Tibial nerve (tissue), 4 donors: ENCODE measurements at regions not wholly inside any gene's neighbourhood (a gene's known extent, or its start where the extent isn't known, plus 50 kb on each side); places are given as distances from the start of the nearest gene placed in this dataset.

ENCODE experiments used
- DNase-seq, 2 donors: peaks; one replicate each; pipeline ENCODE4 v3.0.0-alpha.2; 2019; ENCODE audit warnings: low spot score in 2 of 2
- H3K27ac ChIP-seq, 4 donors: fragments of 200-600 bp; sonication (generic) in 3 of 4; one replicate each; pipeline ENCODE4 v1.5.1; 2017 to 2019; ENCODE audit warnings: mild to moderate bottlenecking in 1 of 4
- H3K27me3 ChIP-seq, 2 donors: fragments of 200-600 bp; sonication (generic) in 1 of 2; one replicate each; pipeline versions ENCODE4 v1.5.1 to v1.6.0; 2017 to 2019
- H3K36me3 ChIP-seq, 3 donors: fragments of 200-600 bp; sonication (generic); one replicate each; pipeline ENCODE4 v1.5.1; 2018 to 2019
- H3K4me1 ChIP-seq, 4 donors: fragments of 200-600 bp; sonication (generic) in 3 of 4; one replicate each; pipeline ENCODE4 v1.5.1; 2017 to 2019
- H3K4me3 ChIP-seq, 4 donors: fragments of 200-600 bp; sonication (generic) in 3 of 4; one replicate each; pipeline ENCODE4 v1.5.1; 2017 to 2019; ENCODE audit warnings: mild to moderate bottlenecking in 1 of 4, moderate library complexity in 1 of 4
- H3K9me3 ChIP-seq, 4 donors: fragments of 200-600 bp; sonication (generic) in 3 of 4; one replicate each; pipeline ENCODE4 v1.5.1; 2017 to 2019
- EP300 ChIP-seq, 2 donors: sonication (generic); formaldehyde crosslinking; IDR thresholded peaks; one replicate each; pipeline ENCODE4 v1.6.1; 2017; ENCODE audit warnings: antibody characterized with exemption in 2 of 2, mild to moderate bottlenecking in 1 of 2
- POLR2A ChIP-seq, 2 donors: fragments of 450-650 bp; IDR thresholded peaks; one replicate each; pipeline ENCODE4 v1.6.1; 2017; ENCODE audit warnings: antibody characterized with exemption in 2 of 2, mild to moderate bottlenecking in 2 of 2, moderate library complexity in 2 of 2
- WGBS, 2 donors: methylation state at CpG; one replicate each; pipeline ENCODE4 v1.1.5; 2018; 5-methylcytosine and 5-hydroxymethylcytosine counted together
- TF ChIP-seq, protein P1 (sequence below), 5 experiments: fragments of 200-600 bp in 3 of 5; fragments of 450-650 bp in 2 of 5; sonication (generic) in 3 of 5; IDR thresholded peaks; one replicate each; pipeline ENCODE4 v1.5.1; 2016 to 2019; ENCODE audit warnings: antibody characterized with exemption in 5 of 5, mild to moderate bottlenecking in 3 of 5, moderate library complexity in 2 of 5

DNA sequence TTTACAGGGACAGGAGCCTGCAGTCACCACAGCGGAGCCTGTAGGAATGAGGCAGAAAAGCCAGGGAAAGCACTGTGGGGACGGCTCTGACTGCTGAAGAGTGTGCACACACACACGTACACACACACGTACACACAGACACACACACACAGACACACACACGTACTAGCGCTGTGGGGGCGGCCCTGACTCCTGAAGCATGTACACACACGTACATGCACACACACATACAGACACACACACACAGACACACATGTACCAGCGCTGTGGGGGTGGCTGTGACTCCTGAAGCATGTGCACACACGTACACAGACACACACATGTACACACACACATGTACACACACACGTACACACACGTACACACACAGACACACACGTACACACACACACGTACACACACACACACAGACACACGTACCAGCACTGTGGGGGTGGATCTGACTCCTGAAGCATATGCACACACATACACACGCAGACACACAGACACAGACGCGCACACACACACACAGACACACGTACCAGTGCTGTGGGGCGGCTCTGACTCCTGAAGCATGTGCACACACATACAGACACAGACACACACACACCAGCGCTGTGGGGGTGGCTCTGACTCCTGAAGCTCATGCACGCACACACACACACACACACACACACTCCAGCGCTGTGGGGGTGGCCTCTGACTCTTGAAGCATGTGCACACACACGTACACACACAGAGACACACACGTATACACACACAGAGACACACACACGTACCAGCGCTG is 127.3 kb downstream of the DLL1 start:
- 88 to 89% methylated on average over 24 to 26 of the region's 27 CpGs for WGBS, 2 donors
- DNase-seq, result no peak

DNA sequence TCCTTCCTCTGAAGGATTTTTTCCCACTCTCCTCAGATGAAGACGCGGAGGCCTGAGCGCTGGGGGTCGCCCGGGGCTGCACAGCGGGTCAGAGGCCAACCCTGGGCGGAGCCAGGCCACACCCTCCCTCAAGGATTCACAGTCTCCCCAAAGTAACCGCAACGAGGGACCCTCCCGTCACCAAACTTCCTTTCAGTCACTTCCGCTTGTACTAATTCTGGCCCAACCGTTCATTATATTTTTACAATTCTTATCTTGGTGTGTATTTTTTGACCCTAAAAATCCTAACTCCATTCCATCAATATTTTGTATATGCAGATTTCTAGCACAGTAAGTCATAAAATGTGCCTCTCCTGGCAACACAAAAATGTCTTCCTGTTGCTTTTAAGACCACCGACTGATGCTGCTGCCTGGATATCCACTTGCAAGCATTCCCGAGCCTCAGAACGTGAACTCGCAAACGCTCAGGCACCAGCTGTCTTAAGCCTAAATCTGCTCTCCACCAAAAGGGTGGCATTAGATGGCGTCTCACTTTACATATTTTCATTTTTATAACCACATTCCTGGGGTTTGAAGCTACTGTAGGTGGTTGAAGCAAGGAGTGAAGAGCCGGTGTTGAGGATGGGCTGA is 128.0 kb downstream of the DLL1 start:
- DNase-seq, result no peak
- 88 to 90% methylated on average over 19 of the region's 19 CpGs for WGBS, 2 donors
- Histone ChIP-seq H3K4me1 (peaks cover 0 to 5% (median 1%) of the 10 kb centered on the region in 4 donors), H3K36me3 (no peaks in the 10 kb centered on the region), H3K9me3 (peaks cover 0 to 2% (median 0%) of the 10 kb centered on the region in 4 donors), H3K27me3 (no peaks in the 10 kb centered on the region), H3K27ac (no peak overlapping the region), H3K4me3 (no peak overlapping the region)
- TF ChIP-seq, protein P1, sequence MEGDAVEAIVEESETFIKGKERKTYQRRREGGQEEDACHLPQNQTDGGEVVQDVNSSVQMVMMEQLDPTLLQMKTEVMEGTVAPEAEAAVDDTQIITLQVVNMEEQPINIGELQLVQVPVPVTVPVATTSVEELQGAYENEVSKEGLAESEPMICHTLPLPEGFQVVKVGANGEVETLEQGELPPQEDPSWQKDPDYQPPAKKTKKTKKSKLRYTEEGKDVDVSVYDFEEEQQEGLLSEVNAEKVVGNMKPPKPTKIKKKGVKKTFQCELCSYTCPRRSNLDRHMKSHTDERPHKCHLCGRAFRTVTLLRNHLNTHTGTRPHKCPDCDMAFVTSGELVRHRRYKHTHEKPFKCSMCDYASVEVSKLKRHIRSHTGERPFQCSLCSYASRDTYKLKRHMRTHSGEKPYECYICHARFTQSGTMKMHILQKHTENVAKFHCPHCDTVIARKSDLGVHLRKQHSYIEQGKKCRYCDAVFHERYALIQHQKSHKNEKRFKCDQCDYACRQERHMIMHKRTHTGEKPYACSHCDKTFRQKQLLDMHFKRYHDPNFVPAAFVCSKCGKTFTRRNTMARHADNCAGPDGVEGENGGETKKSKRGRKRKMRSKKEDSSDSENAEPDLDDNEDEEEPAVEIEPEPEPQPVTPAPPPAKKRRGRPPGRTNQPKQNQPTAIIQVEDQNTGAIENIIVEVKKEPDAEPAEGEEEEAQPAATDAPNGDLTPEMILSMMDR (IDR thresholded peaks at IDR 0.05), result no peak
- no peak for TF ChIP-seq EP300 (IDR thresholded peaks at IDR 0.05)
- no peak for TF ChIP-seq POLR2A (IDR thresholded peaks at IDR 0.05)

More for the DNA sequence above, 127.3 kb downstream of the DLL1 start:
- Histone ChIP-seq H3K4me3 (no peak overlapping the region), H3K9me3 (peaks cover 0 to 2% (median 0%) of the 10 kb centered on the region in 4 donors), H3K36me3 (no peaks in the 10 kb centered on the region), H3K4me1 (peaks cover 0 to 5% (median 1%) of the 10 kb centered on the region in 4 donors), H3K27ac (no peak overlapping the region), H3K27me3 (no peaks in the 10 kb centered on the region)
- TF ChIP-seq, protein P1 (IDR thresholded peaks at IDR 0.05), result no peak
- TF ChIP-seq EP300 (IDR thresholded peaks at IDR 0.05) (no peak), POLR2A (IDR thresholded peaks at IDR 0.05) (no peak)

DNA sequence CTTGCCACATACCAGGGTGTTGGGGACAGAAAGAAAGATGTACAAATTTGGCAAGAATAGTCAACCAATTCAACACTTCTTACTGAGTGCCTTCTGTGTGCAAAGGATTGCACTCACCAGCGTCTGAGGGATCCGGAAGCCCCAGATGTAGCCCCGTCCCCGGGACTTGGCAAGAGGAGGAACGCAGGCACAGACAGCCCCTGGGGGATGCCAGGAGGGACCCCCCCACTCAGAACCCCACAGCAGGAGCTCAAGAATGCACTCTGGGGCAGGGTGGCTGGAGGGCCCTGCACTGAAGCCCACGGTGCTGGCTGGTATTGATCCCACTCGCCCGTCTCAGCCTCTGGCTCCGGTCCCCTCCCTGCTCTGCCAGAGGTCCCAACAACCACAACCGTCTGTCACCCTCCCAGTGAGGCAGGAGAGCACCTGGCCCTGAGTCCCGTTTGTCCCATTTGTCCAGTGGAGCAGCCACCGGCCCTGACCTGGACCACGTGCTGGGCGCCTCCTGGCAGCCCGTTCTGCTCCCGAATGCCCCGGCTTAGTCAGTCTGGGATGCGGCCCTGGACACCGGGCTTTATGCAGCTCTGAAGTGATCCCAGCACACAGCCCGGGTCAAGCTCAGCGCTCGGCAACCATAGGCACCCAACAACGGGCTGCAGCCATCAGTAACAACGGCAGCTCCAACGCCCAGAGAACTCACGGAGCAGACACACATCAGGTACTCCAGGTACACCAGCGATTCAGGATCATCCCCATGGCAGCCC is 128.7 kb downstream of the DLL1 start:
- TF ChIP-seq, protein P1 (IDR thresholded peaks at IDR 0.05), result no peak
- TF ChIP-seq POLR2A (IDR thresholded peaks at IDR 0.05) (no peak), EP300 (IDR thresholded peaks at IDR 0.05) (no peak)
- Histone ChIP-seq H3K36me3 (no peaks in the 10 kb centered on the region), H3K9me3 (no peaks in the 10 kb centered on the region), H3K4me1 (peaks cover 0 to 5% (median 1%) of the 10 kb centered on the region in 4 donors), H3K4me3 (no peak overlapping the region), H3K27ac (no peak overlapping the region), H3K27me3 (no peaks in the 10 kb centered on the region)
- 92 to 95% methylated on average over 22 to 25 of the region's 27 CpGs for WGBS, 2 donors
- no peak for DNase-seq

DNA sequence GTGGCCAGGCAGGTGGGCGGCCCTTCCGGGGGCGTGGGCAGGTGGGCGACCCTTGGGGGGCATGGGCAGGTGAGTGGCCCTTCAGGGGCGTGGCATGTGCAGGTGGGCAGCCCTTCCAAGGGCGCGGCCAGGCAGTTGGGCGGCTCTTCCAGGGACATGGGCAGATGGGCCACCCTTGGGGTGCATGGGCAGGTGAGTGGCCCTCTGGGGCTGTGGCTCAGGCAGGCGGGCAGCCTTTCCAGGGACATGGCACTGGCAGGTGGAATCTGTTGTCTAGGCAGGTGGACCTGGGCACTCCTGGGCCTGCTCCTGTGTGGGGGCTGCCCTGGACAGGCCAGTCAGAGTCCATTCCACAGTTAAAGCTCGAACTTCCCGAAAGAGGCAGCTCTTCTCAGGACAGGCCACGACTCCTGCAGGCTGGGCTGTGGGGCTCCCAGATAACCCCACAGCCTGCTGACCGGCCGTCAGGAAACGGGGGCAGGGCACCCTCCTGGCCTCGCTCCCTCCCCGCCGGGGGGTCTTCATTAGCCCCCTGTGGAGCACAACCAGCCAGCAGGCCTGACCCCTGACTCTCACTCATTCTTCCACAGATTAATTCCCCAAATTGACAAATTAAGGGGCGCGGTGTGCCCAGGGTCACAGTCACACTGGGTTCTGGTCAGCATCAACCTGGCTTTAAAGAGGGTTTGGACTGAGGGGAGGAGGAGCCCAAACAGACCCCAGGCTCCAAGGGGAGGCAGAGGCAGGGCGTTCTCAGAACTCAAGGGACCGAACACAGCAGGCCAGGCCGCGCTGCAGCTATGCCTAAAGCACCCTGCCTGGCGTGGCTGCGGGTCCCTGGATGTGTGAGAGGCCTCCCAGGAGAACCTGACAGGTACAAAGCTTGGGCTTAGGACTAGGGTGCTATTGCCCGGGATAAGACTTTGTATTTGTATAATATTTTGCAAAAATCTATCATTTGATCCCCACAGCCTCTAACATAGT is 130.0 kb downstream of the DLL1 start:
- Histone ChIP-seq H3K9me3 (no peaks in the 10 kb centered on the region), H3K4me3 (no peak overlapping the region), H3K27me3 (no peaks in the 10 kb centered on the region), H3K27ac (no peak overlapping the region), H3K36me3 (no peaks in the 10 kb centered on the region), H3K4me1 (peaks cover 0 to 5% (median 1%) of the 10 kb centered on the region in 4 donors)
- DNase-seq, result no peak
- TF ChIP-seq, protein P1 (IDR thresholded peaks at IDR 0.05), result no peak
- no peak for TF ChIP-seq POLR2A (IDR thresholded peaks at IDR 0.05)
- TF ChIP-seq EP300 (IDR thresholded peaks at IDR 0.05), result no peak
- WGBS, 2 donors, result 85 to 88% methylated on average over 7 to 27 of the region's 27 CpGs
